Uterus (tissue), 3 donors: ENCODE measurements at regions not wholly inside any gene's neighbourhood (a gene's known extent, or its start where the extent isn't known, plus 50 kb on each side); places are given as distances from the start of the nearest gene placed in this dataset.

Source experiments
- DNase-seq, 2 donors: peaks; one replicate each; pipeline ENCODE4 v3.0.0-alpha.2; 2019 to 2020
- H3K27ac ChIP-seq, 2 donors: fragments of 200-600 bp; sonication (generic); 1 replicate in 1 of 2; 2 replicates in 1 of 2; pipeline ENCODE4 v1.5.1; 2016 to 2018
- H3K27me3 ChIP-seq, 2 donors: fragments of 200-600 bp; sonication (generic); one replicate each; pipeline ENCODE4 v1.5.1; 2018 to 2019; ENCODE audit warnings: control low read depth in 1 of 2
- H3K36me3 ChIP-seq, 2 donors: fragments of 200-600 bp; sonication (generic); one replicate each; pipeline ENCODE4 v1.5.1; 2019; ENCODE audit warnings: control low read depth in 1 of 2
- H3K4me1 ChIP-seq, 2 donors: fragments of 200-600 bp; sonication (generic); one replicate each; pipeline ENCODE4 v1.5.1; 2018 to 2019; ENCODE audit warnings: control low read depth in 1 of 2
- H3K4me3 ChIP-seq, 2 donors: fragments of 200-600 bp; sonication (generic); 1 replicate in 1 of 2; 2 replicates in 1 of 2; pipeline ENCODE4 v1.5.1; 2018 to 2019; ENCODE audit warnings: mild to moderate bottlenecking in 1 of 2
- H3K9me3 ChIP-seq, 2 donors: fragments of 200-600 bp; sonication (generic); one replicate each; pipeline ENCODE4 v1.5.1; 2019; ENCODE audit warnings: control low read depth in 1 of 2
- CTCF ChIP-seq, 4 experiments: fragments of 200-600 bp in 2 of 4; fragments of 450-650 bp in 2 of 4; sonication (generic) in 2 of 4; IDR thresholded peaks; one replicate each; pipeline ENCODE4 v1.5.1; 2016 to 2019; ENCODE audit warnings: antibody characterized with exemption in 4 of 4, mild to moderate bottlenecking in 2 of 4, moderate library complexity in 1 of 4
- POLR2A ChIP-seq, 2 donors: fragments of 450-650 bp; IDR thresholded peaks; one replicate each; pipeline ENCODE4 v1.6.1; 2016; ENCODE audit warnings: antibody characterized with exemption in 2 of 2, mild to moderate bottlenecking in 1 of 2, moderate library complexity in 1 of 2
- intact Hi-C: fragments of 100-400 bp; cut with DNase I; formaldehyde crosslinking; loops from one replicate; pipeline ENCODE4 v1.15.1; 2023; ENCODE audit warnings: low total_unique reads
- donor health status: DM: yes; HTN: yes; CAD: no.

GRCh38 chr6:149213829-149214228 is 103.7 kb upstream of the TAB2 start:
- no peak overlapping the region for H3K27ac ChIP-seq
- no peak for TF ChIP-seq POLR2A (IDR thresholded peaks at IDR 0.05)
- no peaks in the 10 kb centered on the region for H3K9me3 ChIP-seq
- intact Hi-C loops = no loop called here
- peaks cover 0 to 6% of the 10 kb centered on the region in 2 donors for H3K4me1 ChIP-seq
- no peaks in the 10 kb centered on the region for H3K36me3 ChIP-seq
- no peaks in the 10 kb centered on the region for H3K27me3 ChIP-seq
- no peak for DNase-seq
- no peak overlapping the region for H3K4me3 ChIP-seq

- no peaks in the 10 kb centered on the region for H3K4me1 ChIP-seq
- H3K27ac ChIP-seq = no peak overlapping the region
- H3K27me3 ChIP-seq = no peaks in the 10 kb centered on the region
- intact Hi-C loops = no loop called here
- H3K9me3 ChIP-seq = no peaks in the 10 kb centered on the region
- TF ChIP-seq CTCF (IDR thresholded peaks at IDR 0.05) (no peak), POLR2A (IDR thresholded peaks at IDR 0.05) (no peak)
- no peaks in the 10 kb centered on the region for H3K36me3 ChIP-seq
- no peak for DNase-seq
- no peak overlapping the region for H3K4me3 ChIP-seq
These were observed 101.1 kb upstream of the TAB2 start for GRCh38 chr6:149216459-149216858.

- Histone ChIP-seq H3K4me3 (no peak overlapping the region), H3K4me1 (no peaks in the 10 kb centered on the region), H3K27me3 (no peaks in the 10 kb centered on the region), H3K27ac (no peak overlapping the region), H3K36me3 (no peaks in the 10 kb centered on the region), H3K9me3 (no peaks in the 10 kb centered on the region)
- intact Hi-C loops = no loop called here
- no peak for DNase-seq
- TF ChIP-seq CTCF (IDR thresholded peaks at IDR 0.05) = no peak
- no peak for TF ChIP-seq POLR2A (IDR thresholded peaks at IDR 0.05)
These were observed 100.0 kb upstream of the TAB2 start for GRCh38 chr6:149217466-149217888.

- no peak overlapping the region for H3K27ac ChIP-seq
- H3K9me3 ChIP-seq = no peaks in the 10 kb centered on the region
- intact Hi-C loops = no loop called here
- no peaks in the 10 kb centered on the region for H3K4me1 ChIP-seq
- TF ChIP-seq POLR2A (IDR thresholded peaks at IDR 0.05) (no peak), CTCF (IDR thresholded peaks at IDR 0.05) (no peak)
- no peak overlapping the region for H3K4me3 ChIP-seq
- no peak for DNase-seq
- H3K36me3 ChIP-seq = no peaks in the 10 kb centered on the region
- H3K27me3 ChIP-seq = no peaks in the 10 kb centered on the region
These were observed 99.0 kb upstream of the TAB2 start for GRCh38 chr6:149218471-149218870.

- Histone ChIP-seq H3K36me3 (no peaks in the 10 kb centered on the region), H3K4me1 (no peaks in the 10 kb centered on the region), H3K27ac (no peak overlapping the region), H3K4me3 (no peak overlapping the region), H3K9me3 (no peaks in the 10 kb centered on the region), H3K27me3 (no peaks in the 10 kb centered on the region)
- intact Hi-C loops = no loop called here
- TF ChIP-seq CTCF (IDR thresholded peaks at IDR 0.05) = no peak
- TF ChIP-seq POLR2A (IDR thresholded peaks at IDR 0.05) = no peak
- DNase-seq = no peak
These were observed 98.6 kb upstream of the TAB2 start for GRCh38 chr6:149218915-149219314.
